HEK293 (cell line): ENCODE measurements at regions not wholly inside any gene's neighbourhood (a gene's known extent, or its start where the extent isn't known, plus 50 kb on each side); places are given as distances from the start of the nearest gene placed in this dataset.

Experiments used
- CTCF ChIA-PET: fragments of 350-600 bp; formaldehyde crosslinking; extraction: SDS; loops from one replicate; lab custom pipeline; 2021; ENCODE audit warnings: antibody characterized with exemption; lab: Yijun Ruan, JAX
- POLR2A ChIA-PET: fragments of 300-600 bp; formaldehyde crosslinking; extraction: SDS; loops from one replicate; lab custom pipeline; 2020; ENCODE audit warnings: antibody characterized with exemption, inconsistent platforms; lab: Yijun Ruan, JAX
- H3K27ac ChIP-seq: fragments of 200-500 bp; sonication (Bioruptor generic); 2 replicates; pipeline ENCODE4 v1.5.1; 2014; ENCODE audit warnings: low read depth, low read length, control low read depth, inconsistent platforms; ENCODE audit errors: extremely low read depth
- H3K36me3 ChIP-seq, 2 experiments: fragments of 200-500 bp in 1 of 2; sonication (Bioruptor generic) in 1 of 2; 1 replicate in 1 of 2; 2 replicates in 1 of 2; pipeline ENCODE4 v1.5.1; 2014 to 2017; ENCODE audit warnings: inconsistent platforms in 2 of 2, low read length in 2 of 2; ENCODE audit not compliant: control insufficient read depth in 2 of 2, insufficient read depth in 1 of 2
- H3K4me1 ChIP-seq: fragments of 200-500 bp; sonication (Bioruptor generic); 2 replicates; pipeline ENCODE4 v1.5.1; 2014; ENCODE audit warnings: mild to moderate bottlenecking, low read length, inconsistent platforms; ENCODE audit not compliant: control insufficient read depth, insufficient read depth
- H3K4me3 ChIP-seq: 2 replicates; pipeline ENCODE4 v1.5.1; 2011; ENCODE audit warnings: low read depth, mild to moderate bottlenecking, control low read depth, low read length, moderate library complexity
- H3K9me3 ChIP-seq: fragments of 200-500 bp; sonication (Bioruptor generic); 2 replicates; pipeline ENCODE4 v1.5.1; 2014; ENCODE audit warnings: low read depth, low read length, inconsistent platforms; ENCODE audit not compliant: control insufficient read depth, insufficient read depth
- BCL11B ChIP-seq: fragments of 450-650 bp; formaldehyde crosslinking; IDR thresholded peaks from 2 replicates; pipeline ENCODE4 v1.5.1; 2016; ENCODE audit warnings: low read depth, missing biosample characterization, missing genetic modification characterization
- GFI1B ChIP-seq: fragments of 450-650 bp; formaldehyde crosslinking; IDR thresholded peaks from 2 replicates; pipeline ENCODE4 v1.5.1; 2016; ENCODE audit warnings: missing biosample characterization, missing genetic modification characterization
- HIC1 ChIP-seq: fragments of 450-650 bp; formaldehyde crosslinking; IDR thresholded peaks from 2 replicates; pipeline ENCODE4 v1.5.1; 2016; ENCODE audit warnings: missing biosample characterization, missing genetic modification characterization
- KLF7 ChIP-seq: fragments of 450-650 bp; formaldehyde crosslinking; IDR thresholded peaks from 2 replicates; pipeline ENCODE4 v1.5.1; 2016; ENCODE audit warnings: missing biosample characterization, missing genetic modification characterization, borderline replicate concordance
- MEIS1 ChIP-seq: sonication (generic); formaldehyde crosslinking; IDR thresholded peaks from 2 replicates; pipeline ENCODE4 v1.8.1; 2022; ENCODE audit warnings: missing genetic modification reagents, mild to moderate bottlenecking, borderline replicate concordance
- OSR2 ChIP-seq: fragments of 450-650 bp; formaldehyde crosslinking; IDR thresholded peaks from 2 replicates; pipeline ENCODE4 v1.5.1; 2016; ENCODE audit warnings: missing biosample characterization, missing genetic modification characterization
- PRDM2 ChIP-seq: fragments of 450-650 bp; formaldehyde crosslinking; IDR thresholded peaks from 2 replicates; pipeline ENCODE4 v1.5.1; 2016; ENCODE audit warnings: missing biosample characterization, missing genetic modification characterization, borderline replicate concordance
- ZBTB20 ChIP-seq: fragments of 450-650 bp; formaldehyde crosslinking; IDR thresholded peaks from 2 replicates; pipeline ENCODE4 v1.5.1; 2016; ENCODE audit warnings: missing biosample characterization, missing genetic modification characterization
- ZNF10 ChIP-seq: fragments of 450-650 bp; formaldehyde crosslinking; IDR thresholded peaks from 2 replicates; pipeline ENCODE4 v1.5.1; 2017; ENCODE audit warnings: missing biosample characterization, missing genetic modification characterization
- ZNF138 ChIP-seq: fragments of 450-650 bp; formaldehyde crosslinking; IDR thresholded peaks from 2 replicates; pipeline ENCODE4 v1.5.1; 2016; ENCODE audit warnings: missing biosample characterization, missing genetic modification characterization, borderline replicate concordance
- ZNF155 ChIP-seq: fragments of 450-650 bp; formaldehyde crosslinking; IDR thresholded peaks from 2 replicates; pipeline ENCODE4 v1.5.1; 2016; ENCODE audit warnings: missing biosample characterization, missing genetic modification characterization
- ZNF157 ChIP-seq: fragments of 450-650 bp; formaldehyde crosslinking; IDR thresholded peaks from 2 replicates; pipeline ENCODE4 v1.5.1; 2016; ENCODE audit warnings: missing biosample characterization, missing genetic modification characterization
- ZNF169 ChIP-seq: fragments of 450-650 bp; formaldehyde crosslinking; IDR thresholded peaks from 2 replicates; pipeline ENCODE4 v1.5.1; 2016; ENCODE audit warnings: missing biosample characterization, missing genetic modification characterization
- ZNF324 ChIP-seq: fragments of 450-650 bp; formaldehyde crosslinking; IDR thresholded peaks from 2 replicates; pipeline ENCODE4 v1.5.1; 2016; ENCODE audit warnings: missing biosample characterization, missing genetic modification characterization
- ZNF433 ChIP-seq: fragments of 450-650 bp; formaldehyde crosslinking; IDR thresholded peaks from 2 replicates; pipeline ENCODE4 v1.5.1; 2016; ENCODE audit warnings: missing biosample characterization, missing genetic modification characterization, low read depth
- ZNF473 ChIP-seq: fragments of 450-650 bp; formaldehyde crosslinking; IDR thresholded peaks from 2 replicates; pipeline ENCODE4 v1.5.1; 2017; ENCODE audit warnings: missing biosample characterization, missing genetic modification characterization
- ZNF521 ChIP-seq: fragments of 450-650 bp; formaldehyde crosslinking; IDR thresholded peaks from 2 replicates; pipeline ENCODE4 v1.5.1; 2017; ENCODE audit warnings: missing biosample characterization, mild to moderate bottlenecking, missing genetic modification characterization
- ZNF558 ChIP-seq: fragments of 450-650 bp; formaldehyde crosslinking; IDR thresholded peaks from 2 replicates; pipeline ENCODE4 v1.5.1; 2016; ENCODE audit warnings: missing biosample characterization, missing genetic modification characterization
- ZNF596 ChIP-seq: fragments of 450-650 bp; IDR thresholded peaks from 2 replicates; pipeline ENCODE4 v1.5.0; 2018; ENCODE audit warnings: missing biosample characterization, mild to moderate bottlenecking, missing genetic modification characterization, moderate library complexity
- ZNF670 ChIP-seq: fragments of 450-650 bp; formaldehyde crosslinking; IDR thresholded peaks from 2 replicates; pipeline ENCODE4 v1.5.1; 2016; ENCODE audit warnings: missing biosample characterization, missing genetic modification characterization, low read depth
- ZSCAN4 ChIP-seq: fragments of 450-650 bp; formaldehyde crosslinking; IDR thresholded peaks from 2 replicates; pipeline ENCODE4 v1.5.1; 2017; ENCODE audit warnings: missing biosample characterization, missing genetic modification characterization

- Histone ChIP-seq H3K9me3 (no peaks in the 10 kb centered on the region), H3K4me1 (no peaks in the 10 kb centered on the region), H3K4me3 (no peak overlapping the region), H3K27ac (no peak overlapping the region), H3K36me3 (no peaks in the 10 kb centered on the region)
- TF ChIP-seq ZNF324 (tag by site-specific recombination): no peak
- no peak for TF ChIP-seq ZNF157 (tag by site-specific recombination)
- ChIA-PET POLR2A (no interaction called here), CTCF (no interaction called here)
Measured at GRCh38 chr3:25940935-25941334, 151.0 kb downstream of the OXSM start.

- TF ChIP-seq OSR2 (tag by site-specific recombination) (no peak), HIC1 (no peak), GFI1B (tag by site-specific recombination) (no peak), ZSCAN4 (tag by site-specific recombination) (no peak), BCL11B (no peak), ZNF169 (no peak), ZNF138 (tag by site-specific recombination) (no peak), ZNF558 (tag by site-specific recombination) (no peak), ZNF433 (no peak), ZBTB20 (tag by site-specific recombination) (no peak), ZNF670 (no peak), ZNF473 (no peak), ZNF596 (tag by site-specific recombination) (no peak), ZNF10 (tag by site-specific recombination) (no peak), PRDM2 (no peak), ZNF521 (tag by site-specific recombination) (no peak), ZNF155 (no peak), KLF7 (tag by site-specific recombination) (no peak), MEIS1 (CRISPR knock-in tag) (no peak)
- H3K27ac ChIP-seq: no peak overlapping the region
- ChIA-PET POLR2A (no interaction called here), CTCF (no interaction called here)
- no peaks in the 10 kb centered on the region for H3K4me1 ChIP-seq
- no peaks in the 10 kb centered on the region for H3K36me3 ChIP-seq
- no peak overlapping the region for H3K4me3 ChIP-seq
- no peaks in the 10 kb centered on the region for H3K9me3 ChIP-seq
Measured at GRCh38 chr3:25944329-25944728, 154.4 kb downstream of the OXSM start.
